T-cell (primary cell): ENCODE measurements at regions not wholly inside any gene's neighbourhood (a gene's known extent, or its start where the extent isn't known, plus 50 kb on each side); places are given as distances from the start of the nearest gene placed in this dataset.

Source experiments
- ATAC-seq, 4 experiments: fragments of 200-7000 bp in 3 of 4; fragments of 150-1000 bp in 1 of 4; cut with Tn5 transposase; replicated peaks in 1 of 4; 1 replicate in 3 of 4; 2 replicates in 1 of 4; pipeline ENCODE4 v1.10.0; 2021; ENCODE audit warnings: moderate library complexity in 3 of 4, mild to moderate bottlenecking in 2 of 4, moderate number of reproducible peaks in 1 of 4
- CTCF ChIA-PET, 2 donors: fragments of 300-600 bp; sonication (Branson Sonifier 250); formaldehyde crosslinking; loops; one replicate each; lab custom pipeline; 2022; ENCODE audit warnings: antibody characterized with exemption in 2 of 2; lab: Charles Lee
- POLR2A ChIA-PET, 2 donors: fragments of 300-600 bp; sonication (Branson Sonifier 250); formaldehyde crosslinking; loops; one replicate each; lab custom pipeline; 2022; ENCODE audit warnings: antibody characterized with exemption in 2 of 2; lab: Charles Lee
- DNase-seq, 35 experiments: peaks; one replicate each; pipeline versions ENCODE4 v3.0.0 to v3.0.0-alpha.2; 2013 to 2023
- H3K27ac ChIP-seq: one replicate; pipeline ENCODE4 v1.5.1; 2013; ENCODE audit warnings: low read length
- H3K27me3 ChIP-seq, 2 experiments: replicated peaks in 1 of 2; 1 replicate in 1 of 2; 2 replicates in 1 of 2; pipeline versions ENCODE4 v1.6.1 to v1.7.0; 2013; ENCODE audit warnings: low read length in 1 of 2, mixed read lengths in 1 of 2; ENCODE audit not compliant: control insufficient read depth in 2 of 2, insufficient read depth in 2 of 2; ENCODE audit errors: extremely low read depth in 1 of 2
- H3K36me3 ChIP-seq, 2 donors: 1 replicate in 1 of 2; 2 replicates in 1 of 2; pipeline versions ENCODE4 v1.6.1 to v1.7.0; 2013; ENCODE audit warnings: low read length in 1 of 2; ENCODE audit not compliant: control insufficient read depth in 2 of 2, insufficient read depth in 1 of 2; ENCODE audit errors: extremely low read depth in 1 of 2
- H3K4me1 ChIP-seq, 2 experiments: 1 replicate in 1 of 2; 2 replicates in 1 of 2; pipeline versions ENCODE4 v1.6.1 to v1.7.0; 2013; ENCODE audit warnings: low read length in 2 of 2, mixed read lengths in 1 of 2; ENCODE audit not compliant: insufficient read depth in 2 of 2, control insufficient read depth in 1 of 2; ENCODE audit errors: extremely low read depth in 1 of 2
- H3K4me3 ChIP-seq, 2 donors: 1 replicate in 1 of 2; 2 replicates in 1 of 2; pipeline versions ENCODE4 v1.5.1 to v1.7.0; 2013; ENCODE audit warnings: mild to moderate bottlenecking in 2 of 2, low read length in 1 of 2, moderate library complexity in 1 of 2; ENCODE audit not compliant: control insufficient read depth in 1 of 2; ENCODE audit errors: extremely low read depth in 1 of 2
- H3K9me3 ChIP-seq: 2 replicates; pipeline ENCODE4 v1.7.0; 2013
- H3K27ac Mint-ChIP-seq, 2 donors: one replicate each; pipeline ENCODE4 v1.8.0; 2020 to 2021; ENCODE audit warnings: mild to moderate bottlenecking in 2 of 2, mixed read lengths in 2 of 2
- H3K27me3 Mint-ChIP-seq, 2 donors: one replicate each; pipeline ENCODE4 v1.8.0; 2021 to 2022; ENCODE audit warnings: mixed read lengths in 2 of 2
- H3K36me3 Mint-ChIP-seq: one replicate; pipeline ENCODE4 v1.8.0; 2021; ENCODE audit warnings: mixed read lengths
- H3K4me1 Mint-ChIP-seq, 3 donors: one replicate each; pipeline ENCODE4 v1.8.0; 2020 to 2022; ENCODE audit warnings: mixed read lengths in 3 of 3, mild to moderate bottlenecking in 1 of 3
- H3K4me3 Mint-ChIP-seq, 3 donors: one replicate each; pipeline ENCODE4 v1.8.0; 2020 to 2022; ENCODE audit warnings: mild to moderate bottlenecking in 3 of 3, mixed read lengths in 3 of 3, moderate library complexity in 3 of 3
- H3K9me3 Mint-ChIP-seq, 3 donors: one replicate each; pipeline ENCODE4 v1.8.0; 2020 to 2022; ENCODE audit warnings: mixed read lengths in 3 of 3
- WGBS: methylation state at CpG from one replicate; pipeline ENCODE4 v1.1.5; 2013; ENCODE audit warnings: missing lambda C conversion rate; ENCODE audit not compliant: insufficient coverage; 5-methylcytosine and 5-hydroxymethylcytosine counted together

- no peaks in the 10 kb centered on the region for H3K36me3 ChIP-seq
- Mint-ChIP-seq H3K27ac (no peak overlapping the region), H3K36me3 (no peaks in the 10 kb centered on the region), H3K27me3 (no peaks in the 10 kb centered on the region), H3K4me3 (no peak overlapping the region), H3K9me3 (peaks cover 7 to 23% (median 13%) of the 10 kb centered on the region in 3 donors), H3K4me1 (no peaks in the 10 kb centered on the region)
- ChIA-PET CTCF (no interaction called here), POLR2A (no interaction called here)
- no peaks in the 10 kb centered on the region for H3K9me3 ChIP-seq
- H3K4me3 ChIP-seq, result no peak overlapping the region
- no peak overlapping the region for H3K27ac ChIP-seq
- WGBS, result no CpG with 5 or more reads among the region's 1 CpG
- H3K27me3 ChIP-seq, result no peaks in the 10 kb centered on the region
- ATAC-seq (no peak), DNase-seq (no peak)
- no peaks in the 10 kb centered on the region for H3K4me1 ChIP-seq
Measured at GRCh38 chr4:28221536-28221935, 1360.9 kb downstream of the STIM2 start.

- no peak overlapping the region for H3K4me3 Mint-ChIP-seq
- DNase-seq (no peak), ATAC-seq (no peak)
- no peaks in the 10 kb centered on the region for H3K4me1 Mint-ChIP-seq
- no peak overlapping the region for H3K27ac Mint-ChIP-seq
- H3K9me3 Mint-ChIP-seq, result peaks cover 9 to 27% (median 13%) of the 10 kb centered on the region in 3 donors
- WGBS, result 67% methylated on average over 1 of the region's 2 CpGs
- Histone ChIP-seq H3K36me3 (no peaks in the 10 kb centered on the region), H3K4me3 (no peak overlapping the region), H3K4me1 (no peaks in the 10 kb centered on the region), H3K27ac (no peak overlapping the region), H3K27me3 (no peaks in the 10 kb centered on the region), H3K9me3 (no peaks in the 10 kb centered on the region)
- POLR2A ChIA-PET, result no interaction called here
- CTCF ChIA-PET, result no interaction called here
- H3K27me3 Mint-ChIP-seq, result no peaks in the 10 kb centered on the region
- H3K36me3 Mint-ChIP-seq, result no peaks in the 10 kb centered on the region
Measured at GRCh38 chr4:28225050-28225449, 1364.4 kb downstream of the STIM2 start.

- H3K27ac ChIP-seq, result no peak overlapping the region
- CTCF ChIA-PET, result no interaction called here
- H3K27ac Mint-ChIP-seq, result no peak overlapping the region
- H3K4me1 ChIP-seq, result no peaks in the 10 kb centered on the region
- ATAC-seq, result no peak
- no CpG with 5 or more reads among the region's 4 CpGs for WGBS
- H3K27me3 Mint-ChIP-seq, result no peaks in the 10 kb centered on the region
- no peak overlapping the region for H3K4me3 Mint-ChIP-seq
- no peaks in the 10 kb centered on the region for H3K36me3 ChIP-seq
- H3K27me3 ChIP-seq, result no peaks in the 10 kb centered on the region
- H3K36me3 Mint-ChIP-seq, result no peaks in the 10 kb centered on the region
- H3K9me3 ChIP-seq, result no peaks in the 10 kb centered on the region
- POLR2A ChIA-PET, result no interaction called here
- peaks cover 9 to 26% (median 13%) of the 10 kb centered on the region in 3 donors for H3K9me3 Mint-ChIP-seq
- H3K4me1 Mint-ChIP-seq, result no peaks in the 10 kb centered on the region
- no peak overlapping the region for H3K4me3 ChIP-seq
- DNase-seq, result no peak
Measured at GRCh38 chr4:28225689-28226353, 1365.2 kb downstream of the STIM2 start.

GRCh38 chr4:28226962-28227361, 1366.3 kb downstream of the STIM2 start:
- Mint-ChIP-seq H3K9me3 (peaks cover 7 to 17% (median 9%) of the 10 kb centered on the region in 3 donors), H3K4me3 (no peak overlapping the region), H3K36me3 (no peaks in the 10 kb centered on the region), H3K27ac (no peak overlapping the region), H3K4me1 (no peaks in the 10 kb centered on the region), H3K27me3 (no peaks in the 10 kb centered on the region)
- no peaks in the 10 kb centered on the region for H3K36me3 ChIP-seq
- H3K4me1 ChIP-seq, result no peaks in the 10 kb centered on the region
- WGBS, result no CpG with 5 or more reads among the region's 1 CpG
- ChIA-PET POLR2A (no interaction called here), CTCF (no interaction called here)
- no peak for ATAC-seq
- no peaks in the 10 kb centered on the region for H3K27me3 ChIP-seq
- no peaks in the 10 kb centered on the region for H3K9me3 ChIP-seq
- no peak overlapping the region for H3K4me3 ChIP-seq
- no peak for DNase-seq
- H3K27ac ChIP-seq, result no peak overlapping the region

GRCh38 chr4:28227764-28228163, 1367.1 kb downstream of the STIM2 start:
- Mint-ChIP-seq H3K4me3 (no peak overlapping the region), H3K4me1 (no peaks in the 10 kb centered on the region), H3K9me3 (peaks cover 7 to 14% (median 9%) of the 10 kb centered on the region in 3 donors), H3K27ac (no peak overlapping the region), H3K27me3 (no peaks in the 10 kb centered on the region), H3K36me3 (no peaks in the 10 kb centered on the region)
- Histone ChIP-seq H3K9me3 (no peaks in the 10 kb centered on the region), H3K4me1 (no peaks in the 10 kb centered on the region), H3K4me3 (no peak overlapping the region), H3K27ac (no peak overlapping the region), H3K36me3 (no peaks in the 10 kb centered on the region), H3K27me3 (no peaks in the 10 kb centered on the region)
- no peak for ATAC-seq
- WGBS, result no CpG with 5 or more reads among the region's 1 CpG
- no peak for DNase-seq
- ChIA-PET POLR2A (no interaction called here), CTCF (no interaction called here)

- H3K4me3 Mint-ChIP-seq, result no peak overlapping the region
- no peaks in the 10 kb centered on the region for H3K4me1 Mint-ChIP-seq
- ChIA-PET POLR2A (no interaction called here), CTCF (no interaction called here)
- H3K27ac ChIP-seq, result no peak overlapping the region
- H3K4me1 ChIP-seq, result no peaks in the 10 kb centered on the region
- H3K4me3 ChIP-seq, result no peak overlapping the region
- no peak overlapping the region for H3K27ac Mint-ChIP-seq
- no peaks in the 10 kb centered on the region for H3K36me3 ChIP-seq
- no peaks in the 10 kb centered on the region for H3K36me3 Mint-ChIP-seq
- H3K9me3 Mint-ChIP-seq, result peaks cover 7 to 12% (median 11%) of the 10 kb centered on the region in 3 donors
- no CpG with 5 or more reads among the region's 1 CpG for WGBS
- H3K9me3 ChIP-seq, result no peaks in the 10 kb centered on the region
- ATAC-seq, result no peak
- no peak for DNase-seq
- H3K27me3 ChIP-seq, result no peaks in the 10 kb centered on the region
- H3K27me3 Mint-ChIP-seq, result no peaks in the 10 kb centered on the region
Measured at GRCh38 chr4:28228561-28229491, 1368.2 kb downstream of the STIM2 start.
